ENCODE measurements at regions not wholly inside any gene's neighbourhood (a gene's known extent, or its start where the extent isn't known, plus 50 kb on each side); places are given as distances from the start of the nearest gene placed in this dataset.

GRCh38 chr2:117401582-117401981, 412.9 kb upstream of the DDX18 start:
- Histone ChIP-seq H3K9me3 (ENCODE audit: control insufficient read depth in 2 of 3, insufficient read depth in 1 of 3, low read length in 3 of 3) (no peaks in the 10 kb centered on the region), H3K36me3 (ENCODE audit: control insufficient read depth in 2 of 3, insufficient read depth in 3 of 3, low read length in 3 of 3) (no peaks in the 10 kb centered on the region), H3K4me3 (ENCODE audit: low read length in 3 of 3) (no peak overlapping the region), H3K4me1 (ENCODE audit: control insufficient read depth in 2 of 3, insufficient read depth in 2 of 3, low read depth in 1 of 3, low read length in 3 of 3) (no peaks in the 10 kb centered on the region), H3K9ac (ENCODE audit: low read length in 3 of 3) (no peak overlapping the region), H3K27ac (ENCODE audit: low read depth in 2 of 2, low read length in 2 of 2) (no peak overlapping the region), H3K27me3 (ENCODE audit: control insufficient read depth, insufficient read depth, low read length) (no peaks in the 10 kb centered on the region)
- FAIRE-seq = no peak
- DNase-seq = no peak
- TF ChIP-seq, protein P1, sequence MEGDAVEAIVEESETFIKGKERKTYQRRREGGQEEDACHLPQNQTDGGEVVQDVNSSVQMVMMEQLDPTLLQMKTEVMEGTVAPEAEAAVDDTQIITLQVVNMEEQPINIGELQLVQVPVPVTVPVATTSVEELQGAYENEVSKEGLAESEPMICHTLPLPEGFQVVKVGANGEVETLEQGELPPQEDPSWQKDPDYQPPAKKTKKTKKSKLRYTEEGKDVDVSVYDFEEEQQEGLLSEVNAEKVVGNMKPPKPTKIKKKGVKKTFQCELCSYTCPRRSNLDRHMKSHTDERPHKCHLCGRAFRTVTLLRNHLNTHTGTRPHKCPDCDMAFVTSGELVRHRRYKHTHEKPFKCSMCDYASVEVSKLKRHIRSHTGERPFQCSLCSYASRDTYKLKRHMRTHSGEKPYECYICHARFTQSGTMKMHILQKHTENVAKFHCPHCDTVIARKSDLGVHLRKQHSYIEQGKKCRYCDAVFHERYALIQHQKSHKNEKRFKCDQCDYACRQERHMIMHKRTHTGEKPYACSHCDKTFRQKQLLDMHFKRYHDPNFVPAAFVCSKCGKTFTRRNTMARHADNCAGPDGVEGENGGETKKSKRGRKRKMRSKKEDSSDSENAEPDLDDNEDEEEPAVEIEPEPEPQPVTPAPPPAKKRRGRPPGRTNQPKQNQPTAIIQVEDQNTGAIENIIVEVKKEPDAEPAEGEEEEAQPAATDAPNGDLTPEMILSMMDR (IDR thresholded peaks at IDR 0.05; ENCODE audit: borderline replicate concordance, extremely low read depth, insufficient read depth) = no peak
- intact Hi-C loops (cut with DNase I) = no loop called here

DNA sequence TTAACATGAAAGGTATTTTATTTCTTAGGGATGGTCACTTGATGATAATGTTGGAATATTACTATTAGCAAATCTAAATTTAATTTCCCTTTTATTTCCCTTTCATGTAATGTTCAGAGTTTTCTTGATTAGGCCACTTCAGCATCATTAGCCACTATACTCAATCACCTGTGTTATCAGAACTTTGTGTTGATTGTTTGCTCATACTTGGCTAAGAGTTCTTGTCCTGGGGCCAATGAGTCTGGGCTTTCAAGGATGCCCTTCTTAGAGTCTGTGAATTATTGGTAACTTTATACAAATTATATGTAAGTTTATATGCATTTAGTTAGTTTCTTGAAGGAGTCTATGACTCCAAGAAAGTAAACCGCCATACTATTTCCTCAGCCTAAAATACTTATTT, 408.0 kb upstream of the DDX18 start:
- no peak overlapping the region for H3K27ac ChIP-seq (ENCODE audit: low read depth in 2 of 2, low read length in 2 of 2)
- intact Hi-C loops (cut with DNase I) = no loop called here
- no peaks in the 10 kb centered on the region for H3K9me3 ChIP-seq (ENCODE audit: control insufficient read depth in 2 of 3, insufficient read depth in 1 of 3, low read length in 3 of 3)
- no peak overlapping the region for H3K9ac ChIP-seq (ENCODE audit: low read length in 3 of 3)
- no peak for FAIRE-seq
- DNase-seq = no peak
- no peaks in the 10 kb centered on the region for H3K36me3 ChIP-seq (ENCODE audit: control insufficient read depth in 2 of 3, insufficient read depth in 3 of 3, low read length in 3 of 3)
- no peaks in the 10 kb centered on the region for H3K27me3 ChIP-seq (ENCODE audit: control insufficient read depth, insufficient read depth, low read length)
- H3K4me1 ChIP-seq (ENCODE audit: control insufficient read depth in 2 of 3, insufficient read depth in 2 of 3, low read depth in 1 of 3, low read length in 3 of 3) = no peaks in the 10 kb centered on the region
- TF ChIP-seq, protein P1 (IDR thresholded peaks at IDR 0.05; ENCODE audit: borderline replicate concordance, extremely low read depth, insufficient read depth) = no peak
- H3K4me3 ChIP-seq (ENCODE audit: low read length in 3 of 3) = no peak overlapping the region

DNA sequence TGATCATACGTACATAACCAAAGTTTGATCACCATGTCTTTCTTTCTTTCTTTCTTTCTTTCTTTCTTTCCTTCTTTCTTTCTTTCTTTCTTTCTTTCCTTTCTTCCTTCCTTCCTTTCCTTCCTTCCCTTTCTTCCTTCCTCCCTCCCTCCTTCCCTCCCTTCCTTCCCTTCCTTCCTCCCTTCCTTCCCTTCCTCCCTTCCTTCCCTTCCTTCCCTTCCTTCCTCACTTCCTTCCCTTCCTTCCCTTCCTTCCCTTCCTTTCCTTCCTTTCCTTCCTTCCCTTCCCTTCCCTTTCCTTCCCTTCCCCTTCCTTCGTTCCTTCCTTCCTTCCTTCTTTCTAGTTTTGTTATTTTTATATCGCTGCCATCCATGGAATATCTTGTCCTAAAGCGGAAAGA, 406.7 kb upstream of the DDX18 start:
- H3K4me1 ChIP-seq (ENCODE audit: control insufficient read depth in 2 of 3, insufficient read depth in 2 of 3, low read depth in 1 of 3, low read length in 3 of 3) = no peaks in the 10 kb centered on the region
- FAIRE-seq (no peak), DNase-seq (no peak)
- H3K27ac ChIP-seq (ENCODE audit: low read depth in 2 of 2, low read length in 2 of 2) = no peak overlapping the region
- intact Hi-C loops (cut with DNase I) = no loop called here
- no peak overlapping the region for H3K9ac ChIP-seq (ENCODE audit: low read length in 3 of 3)
- no peaks in the 10 kb centered on the region for H3K9me3 ChIP-seq (ENCODE audit: control insufficient read depth in 2 of 3, insufficient read depth in 1 of 3, low read length in 3 of 3)
- no peaks in the 10 kb centered on the region for H3K27me3 ChIP-seq (ENCODE audit: control insufficient read depth, insufficient read depth, low read length)
- no peak overlapping the region for H3K4me3 ChIP-seq (ENCODE audit: low read length in 3 of 3)
- H3K36me3 ChIP-seq (ENCODE audit: control insufficient read depth in 2 of 3, insufficient read depth in 3 of 3, low read length in 3 of 3) = no peaks in the 10 kb centered on the region
- TF ChIP-seq, protein P1 (IDR thresholded peaks at IDR 0.05; ENCODE audit: borderline replicate concordance, extremely low read depth, insufficient read depth) = no peak

DNA sequence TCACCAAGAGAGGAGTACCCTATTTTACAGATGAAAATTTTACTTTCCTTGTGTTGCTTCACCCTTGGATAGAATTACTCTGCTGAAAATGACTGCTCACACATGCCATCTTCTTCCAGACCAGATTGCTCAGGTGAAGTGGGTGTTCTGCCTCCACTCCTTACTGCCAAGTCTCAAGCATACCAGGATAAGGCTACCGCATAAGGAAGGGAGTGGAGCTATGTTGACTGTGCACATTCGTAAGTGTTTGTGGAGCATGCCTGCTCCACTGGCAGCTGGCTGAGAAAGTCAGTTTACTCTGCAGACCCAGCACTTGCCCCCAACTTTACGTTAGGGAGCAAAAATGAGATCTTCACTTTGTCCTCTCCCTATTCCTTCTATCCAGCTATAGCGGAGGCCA, 405.0 kb upstream of the DDX18 start:
- FAIRE-seq (no peak), DNase-seq (no peak)
- H3K4me3 ChIP-seq (ENCODE audit: low read length in 3 of 3) = no peak overlapping the region
- H3K27me3 ChIP-seq (ENCODE audit: control insufficient read depth, insufficient read depth, low read length) = no peaks in the 10 kb centered on the region
- H3K9me3 ChIP-seq (ENCODE audit: control insufficient read depth in 2 of 3, insufficient read depth in 1 of 3, low read length in 3 of 3) = no peaks in the 10 kb centered on the region
- H3K9ac ChIP-seq (ENCODE audit: low read length in 3 of 3) = no peak overlapping the region
- TF ChIP-seq, protein P1 (IDR thresholded peaks at IDR 0.05; ENCODE audit: borderline replicate concordance, extremely low read depth, insufficient read depth) = no peak
- H3K27ac ChIP-seq (ENCODE audit: low read depth in 2 of 2, low read length in 2 of 2) = no peak overlapping the region
- H3K36me3 ChIP-seq (ENCODE audit: control insufficient read depth in 2 of 3, insufficient read depth in 3 of 3, low read length in 3 of 3) = no peaks in the 10 kb centered on the region
- no peaks in the 10 kb centered on the region for H3K4me1 ChIP-seq (ENCODE audit: control insufficient read depth in 2 of 3, insufficient read depth in 2 of 3, low read depth in 1 of 3, low read length in 3 of 3)
- intact Hi-C loops (cut with DNase I) = no loop called here

Data from kidney (tissue), 13 donors.